SK-N-MC (cell line): ENCODE measurements at regions not wholly inside any gene's neighbourhood (a gene's known extent, or its start where the extent isn't known, plus 50 kb on each side); places are given as distances from the start of the nearest gene placed in this dataset.

Experiments used
- EZH2 ChIP-seq: fragments of 200-600 bp; sonication (generic); IDR thresholded peaks from one replicate; pipeline ENCODE4 v1.6.1; 2017; ENCODE audit warnings: antibody characterized with exemption
- POLR2AphosphoS5 ChIP-seq: IDR thresholded peaks from 2 replicates; pipeline ENCODE4 v1.6.1; 2012; ENCODE audit warnings: mild to moderate bottlenecking, low read depth, low read length, borderline replicate concordance

GRCh38 chr14:35998303-35998702, 172.2 kb downstream of the BRMS1L start:
- TF ChIP-seq EZH2 (no peak), POLR2AphosphoS5 (no peak)
